HG03571 (cell line): ENCODE measurements at regions not wholly inside any gene's neighbourhood (a gene's known extent, or its start where the extent isn't known, plus 50 kb on each side); places are given as distances from the start of the nearest gene placed in this dataset.
A peak's percentile ranks its signal among the peaks of the same experiment; 100 is the strongest.
"Not testable (repeated sequence)": the region's sequence is repeated elsewhere in the genome, so short reads cannot be mapped to it uniquely, and the experiment has no call there.

Source experiments
- ATAC-seq: cut with Tn5 transposase; IDR thresholded peaks from one replicate; pipeline ENCODE4 v1.9.1; 2021; ENCODE audit not compliant: unreplicated experiment

DNA sequence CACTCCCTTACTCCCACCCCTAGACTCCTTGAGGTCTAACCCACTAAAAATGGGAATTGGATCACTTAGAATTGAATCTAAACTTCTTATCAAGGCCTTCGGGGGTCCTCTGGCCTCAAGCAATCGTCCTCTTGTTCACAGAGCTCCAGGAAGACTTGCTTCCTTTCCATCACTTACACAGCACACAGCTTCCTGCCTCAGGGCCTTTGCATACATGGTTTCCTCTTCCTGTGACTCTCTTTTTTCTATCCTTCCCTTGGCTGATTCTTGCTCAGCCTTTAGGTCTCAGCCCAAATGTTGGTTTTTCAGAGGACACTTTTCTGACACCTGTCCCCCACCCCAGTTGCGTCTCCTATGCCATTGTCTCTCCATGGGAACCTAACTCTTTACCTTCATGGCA, 50.0 kb upstream of the ALDH1B1 start:
- no peak for ATAC-seq

DNA sequence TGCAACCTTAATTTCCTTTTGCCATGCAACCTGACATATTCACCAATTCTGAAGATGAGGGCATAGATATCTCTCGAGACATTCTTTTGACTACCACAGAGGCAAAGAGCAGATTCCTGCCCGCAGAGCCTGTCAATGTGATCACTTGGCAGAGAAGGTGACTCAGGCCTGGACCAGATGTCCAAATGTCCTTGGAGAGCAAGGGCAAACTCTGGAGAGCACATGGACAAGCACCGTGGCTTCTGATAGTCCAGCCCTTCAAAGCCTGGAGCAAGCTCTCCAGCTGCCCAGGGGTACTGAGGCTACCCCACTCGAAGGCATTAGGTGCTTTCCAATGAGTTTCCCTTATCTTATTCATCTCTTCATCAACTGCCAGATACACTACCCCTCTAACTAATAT, 50.4 kb upstream of the ALDH1B1 start:
- ATAC-seq: no peak

- ATAC-seq: no peak
Observed at GRCh38 chr9:38339496-38339895, 53.0 kb upstream of the ALDH1B1 start.

DNA sequence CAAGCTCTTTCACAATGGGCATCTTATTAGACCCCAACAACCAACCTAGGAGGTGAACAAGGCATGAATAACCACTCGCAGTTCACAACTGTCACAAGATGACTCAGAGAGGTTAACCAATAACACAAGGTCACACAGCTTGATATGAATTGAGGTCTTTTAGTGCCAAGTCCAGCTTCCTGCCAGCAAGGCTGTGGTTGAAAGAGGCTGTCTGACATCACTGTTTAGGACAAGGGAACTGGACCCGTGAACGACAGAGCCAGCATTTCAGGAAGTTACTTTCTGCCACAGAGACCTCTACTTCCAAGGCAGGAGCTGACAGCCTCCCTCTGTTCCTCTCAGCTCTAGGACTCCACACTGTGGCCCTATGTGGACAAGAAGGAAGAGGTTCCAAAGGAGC, 53.4 kb upstream of the ALDH1B1 start:
- ATAC-seq: peak; percentile 76

DNA sequence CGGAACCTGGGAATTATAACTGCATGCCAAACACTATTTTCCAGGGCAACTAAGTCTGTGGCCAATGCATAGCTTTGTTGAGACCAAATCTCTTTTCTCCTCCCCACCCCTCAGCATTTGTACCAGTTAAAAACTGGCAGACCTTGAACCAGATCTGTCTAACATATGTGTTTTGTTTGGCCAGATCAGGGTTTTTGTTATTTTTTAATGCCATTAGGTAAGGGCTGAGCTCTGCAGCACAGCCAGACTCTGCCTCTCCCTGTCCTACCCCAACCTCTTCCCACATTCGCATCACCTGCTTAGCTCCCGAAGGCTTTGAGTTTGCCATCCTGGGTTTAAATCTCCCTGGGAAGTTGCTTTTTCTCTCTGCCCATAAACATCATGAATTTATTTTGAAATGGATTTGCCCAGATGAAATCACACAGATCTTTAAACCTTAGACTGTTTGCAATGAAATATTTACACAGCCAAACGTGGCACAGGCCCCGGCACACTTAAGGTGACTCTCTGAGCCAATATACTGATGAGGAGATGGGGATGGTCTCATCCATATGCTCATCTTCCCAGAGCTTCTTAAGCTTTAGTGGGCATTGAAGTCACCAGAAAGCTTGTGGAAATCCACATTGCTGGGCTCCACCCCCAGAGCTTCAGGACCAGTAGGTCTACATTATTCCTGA, 54.0 kb upstream of the ALDH1B1 start:
- no peak for ATAC-seq

DNA sequence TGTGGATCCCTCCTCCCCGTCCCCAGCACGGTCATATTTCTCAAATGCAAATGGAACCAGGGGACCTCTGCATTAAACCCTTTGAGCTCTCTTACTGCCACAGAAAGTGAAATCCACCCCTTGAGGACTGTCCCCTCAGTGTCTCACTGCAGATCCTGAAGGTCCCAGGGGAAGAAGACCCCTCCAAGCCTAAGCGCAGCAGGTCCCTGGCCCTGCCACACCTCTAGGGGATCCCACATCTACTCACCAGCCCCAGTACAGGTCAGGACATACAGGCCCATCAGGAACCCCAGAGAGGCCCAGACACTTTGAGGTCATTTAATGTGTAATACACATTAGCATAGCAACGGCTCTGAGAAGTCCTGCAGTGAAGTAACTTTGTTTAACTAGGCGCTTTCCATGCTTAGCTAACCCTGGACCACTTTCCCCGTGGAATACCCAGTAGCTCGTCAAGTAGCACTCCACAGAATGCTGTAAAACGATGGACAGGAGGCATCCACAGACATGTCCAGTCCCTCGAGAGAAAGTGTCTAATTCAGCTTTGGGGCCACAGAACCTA, 54.7 kb upstream of the ALDH1B1 start:
- no peak for ATAC-seq

DNA sequence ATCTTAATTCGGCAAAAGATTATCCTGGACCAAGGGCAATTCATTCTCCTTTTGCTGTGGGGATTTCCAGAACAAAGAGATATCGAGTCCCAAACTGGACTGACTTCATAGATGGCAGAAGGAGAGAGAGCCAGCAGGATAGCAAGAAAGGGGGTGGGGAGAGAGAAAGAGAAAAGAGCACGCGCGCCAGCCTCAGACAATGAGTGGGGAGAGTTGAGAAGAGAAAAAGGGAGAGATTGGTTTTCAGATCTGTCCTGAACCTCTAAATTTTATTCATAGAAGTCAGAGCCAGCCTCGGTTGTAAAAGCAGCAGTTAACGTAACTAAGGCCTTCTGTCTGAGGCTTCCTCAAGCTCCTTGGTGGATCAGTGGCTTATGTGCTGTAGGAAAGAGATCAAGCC, 55.3 kb upstream of the ALDH1B1 start:
- no peak for ATAC-seq

DNA sequence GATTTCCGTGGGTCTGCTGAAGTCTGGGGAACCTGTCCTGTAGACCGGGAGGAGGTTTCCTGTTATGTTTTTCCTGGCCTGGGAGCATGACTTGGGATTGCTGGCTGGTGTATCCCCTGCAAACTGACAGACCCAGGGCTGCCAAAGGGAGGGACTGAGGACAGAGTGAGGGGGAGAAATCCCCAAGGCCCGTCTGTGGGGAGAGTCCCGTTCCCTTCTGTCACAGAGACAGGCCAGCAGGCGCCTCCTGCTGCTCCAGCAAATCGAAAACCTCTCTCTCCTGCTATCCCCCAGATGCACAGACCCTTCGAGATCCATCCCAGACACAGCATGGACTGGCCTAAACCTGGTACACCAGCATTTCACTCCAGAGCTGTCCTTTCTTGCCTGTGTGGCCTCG, 56.2 kb upstream of the ALDH1B1 start:
- no peak for ATAC-seq

DNA sequence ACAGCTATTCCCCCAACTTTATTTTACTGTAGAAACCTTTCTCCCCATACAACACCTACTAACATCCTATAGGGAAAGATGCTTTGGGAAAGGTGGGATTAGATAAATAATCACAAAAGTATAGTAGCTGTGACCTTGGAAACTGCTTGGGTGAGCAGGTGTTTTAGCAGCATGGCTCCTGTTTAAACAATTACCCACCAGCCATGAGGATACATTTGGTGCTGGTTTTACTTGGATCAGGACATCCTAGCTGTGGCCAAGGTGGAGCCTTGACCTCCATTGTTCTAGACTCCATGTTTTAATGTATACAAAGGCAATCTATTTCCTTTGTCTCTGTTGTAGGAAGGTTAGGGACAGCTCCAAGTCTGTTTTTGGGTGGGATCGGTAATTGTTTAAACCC, 56.8 kb upstream of the ALDH1B1 start:
- no peak for ATAC-seq

- ATAC-seq: no peak
Observed at GRCh38 chr9:38334234-38334633, 58.3 kb upstream of the ALDH1B1 start.

DNA sequence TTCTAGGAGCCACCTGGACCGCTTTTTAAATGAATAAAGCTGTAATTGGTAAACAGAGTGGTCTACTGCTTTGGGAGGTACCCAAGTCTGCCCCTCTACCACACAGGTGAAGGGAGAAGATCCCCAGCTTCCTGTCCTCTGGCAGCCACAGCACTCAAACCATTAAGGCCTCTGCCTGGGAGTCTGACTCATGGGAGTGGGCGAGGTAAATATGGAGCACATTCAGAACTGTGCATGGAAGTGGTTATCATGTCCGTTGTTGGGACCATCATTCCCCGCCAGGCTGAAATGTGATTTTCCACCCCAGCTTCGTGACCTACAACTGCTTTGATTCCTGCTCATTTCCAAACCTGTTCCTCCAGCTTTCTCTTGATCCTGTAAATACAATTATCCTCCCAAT, 59.5 kb upstream of the ALDH1B1 start:
- no peak for ATAC-seq

GRCh38 chr9:38332625-38333024, 59.9 kb upstream of the ALDH1B1 start:
- ATAC-seq: no peak

DNA sequence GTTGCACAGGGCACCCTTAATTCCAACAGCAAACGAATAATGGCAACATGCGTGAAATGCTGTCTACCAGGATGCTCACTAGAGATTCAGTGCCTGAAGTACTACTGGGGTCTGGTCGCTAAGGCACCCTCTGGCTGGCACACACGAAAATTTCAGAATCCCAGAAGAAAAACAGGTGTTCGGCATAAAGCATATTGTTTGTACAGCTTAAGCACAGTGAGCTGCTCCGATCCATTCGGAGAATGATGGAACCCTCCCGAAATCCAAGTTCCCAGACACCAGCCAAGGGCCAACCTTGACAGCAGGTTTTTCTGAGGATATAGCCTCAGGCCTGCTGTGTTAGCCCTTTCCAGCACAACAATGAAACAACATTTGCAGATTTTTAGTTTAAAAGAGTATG, 61.4 kb upstream of the ALDH1B1 start:
- ATAC-seq: no peak

DNA sequence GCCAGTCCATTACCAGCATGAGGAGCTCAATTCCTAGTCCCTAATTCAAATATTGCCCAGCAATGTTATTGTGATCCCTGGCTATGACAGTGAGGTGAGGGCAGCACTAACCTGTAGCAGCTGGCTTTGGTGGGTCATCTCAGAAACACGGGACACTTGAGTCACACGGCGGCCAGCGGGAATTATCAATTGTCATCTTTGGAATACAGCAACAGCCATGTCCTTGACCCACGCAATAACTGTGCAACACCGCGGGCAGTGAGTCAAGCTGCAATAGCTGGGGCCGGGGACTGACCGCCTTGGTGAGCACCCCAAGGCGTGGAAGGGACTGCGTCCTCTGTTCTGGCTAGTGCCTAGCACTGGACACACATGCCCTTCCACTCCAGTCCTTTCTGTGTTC, 62.5 kb upstream of the ALDH1B1 start:
- ATAC-seq: no peak

- ATAC-seq: no peak
Observed at GRCh38 chr9:38328765-38329164, 63.7 kb upstream of the ALDH1B1 start.

- ATAC-seq: no peak
Observed at GRCh38 chr9:38326122-38326521, 66.4 kb upstream of the ALDH1B1 start.

GRCh38 chr9:38324213-38324612, 68.3 kb upstream of the ALDH1B1 start:
- ATAC-seq: not testable (repeated sequence)

GRCh38 chr9:38322937-38323336, 69.6 kb upstream of the ALDH1B1 start:
- no peak for ATAC-seq

DNA sequence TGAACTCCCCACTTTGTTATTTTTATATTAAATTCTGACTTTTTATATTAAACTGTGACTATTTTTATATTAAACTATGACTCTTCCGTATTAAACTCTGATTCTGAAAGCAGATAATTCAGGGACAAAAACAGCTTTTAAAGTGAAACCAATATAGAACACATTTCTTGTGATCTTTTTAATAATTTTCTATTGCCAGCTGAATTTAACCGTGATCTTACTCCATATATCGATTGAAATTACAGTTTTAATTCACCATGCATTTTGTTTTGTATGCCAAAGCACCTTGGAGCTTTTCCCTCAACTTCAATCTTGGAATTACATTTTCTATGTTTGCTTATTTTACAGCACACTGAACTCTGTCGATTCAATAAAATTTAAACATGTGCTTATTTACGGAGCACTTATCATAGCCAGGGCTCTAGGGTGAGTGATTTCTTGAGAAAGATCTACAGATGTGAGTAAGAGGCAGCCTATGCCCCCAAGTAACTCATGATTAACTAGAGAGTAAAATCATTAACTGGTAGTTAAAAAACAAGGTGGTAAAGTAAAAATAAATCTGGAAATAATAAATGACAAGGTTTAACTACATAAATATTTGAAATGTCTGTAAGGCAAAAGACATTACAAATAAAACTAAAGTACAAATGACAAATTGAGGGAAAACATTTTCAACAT, 72.9 kb upstream of the ALDH1B1 start:
- no peak for ATAC-seq

DNA sequence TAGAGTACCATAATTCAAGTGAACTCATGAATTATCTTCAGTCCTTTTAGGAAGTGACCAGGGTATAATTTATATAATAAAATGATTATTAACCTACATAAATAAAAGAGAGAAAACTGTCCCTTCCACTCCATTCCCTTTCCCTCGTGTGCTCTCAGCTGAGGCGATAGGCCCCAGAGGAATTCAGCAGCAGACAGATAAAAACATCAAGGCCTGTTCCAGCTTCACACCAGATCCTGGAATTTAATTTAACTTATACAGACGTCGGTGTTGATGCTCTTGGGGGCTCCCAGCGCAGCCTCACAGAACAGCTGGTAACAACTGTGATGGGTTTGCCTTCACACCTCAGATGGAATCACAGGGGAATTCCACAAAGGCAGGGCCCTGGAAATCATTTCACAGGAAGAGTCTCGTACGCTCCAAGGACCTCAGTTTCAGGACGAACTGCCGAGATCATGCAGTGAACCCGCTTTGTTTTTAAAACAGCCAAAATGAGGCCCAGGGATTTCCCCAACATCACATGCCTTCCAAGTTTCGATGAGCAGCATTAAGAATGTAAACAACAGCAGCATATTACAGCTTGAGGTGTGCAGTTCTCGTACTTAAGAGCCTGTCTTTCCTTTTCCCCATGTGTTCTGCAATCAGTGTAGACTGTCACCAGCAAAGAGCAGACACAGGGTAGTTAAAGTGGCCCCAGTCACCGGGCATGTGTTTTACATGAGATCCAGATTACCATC, 73.6 kb upstream of the ALDH1B1 start:
- peak; percentile 76 for ATAC-seq

GRCh38 chr9:38316166-38316780, 76.2 kb upstream of the ALDH1B1 start:
- no peak for ATAC-seq
